GM23338 (cell line): ENCODE measurements at regions not wholly inside any gene's neighbourhood (a gene's known extent, or its start where the extent isn't known, plus 50 kb on each side); places are given as distances from the start of the nearest gene placed in this dataset.

Experiments used
- ATAC-seq: fragments of 200-7000 bp; cut with Tn5 transposase; 3 replicates; pipeline ENCODE4 v1.9.1; 2020
- DNase-seq: peaks from one replicate; pipeline ENCODE4 v3.0.0-alpha.2; 2015; ENCODE audit warnings: low spot score
- H2AFZ ChIP-seq: fragments of 200-600 bp; sonication (generic); 2 replicates; pipeline ENCODE4 v1.8.0; 2016; ENCODE audit warnings: antibody characterized with exemption, mild to moderate bottlenecking, moderate library complexity
- H3F3A ChIP-seq: fragments of 200-600 bp; sonication (generic); replicated peaks from 2 replicates; pipeline ENCODE4 v1.8.0; 2017; ENCODE audit warnings: antibody characterized with exemption, mixed run types, low read depth
- H3K27ac ChIP-seq: fragments of 200-600 bp; sonication (generic); 2 replicates; pipeline ENCODE4 v1.6.1; 2016; ENCODE audit warnings: low read depth
- H3K27me3 ChIP-seq: fragments of 200-600 bp; sonication (generic); 2 replicates; pipeline ENCODE4 v1.8.0; 2016; ENCODE audit warnings: mild to moderate bottlenecking, mixed run types, moderate library complexity; ENCODE audit not compliant: insufficient read depth
- H3K36me3 ChIP-seq: fragments of 200-600 bp; sonication (generic); 2 replicates; pipeline ENCODE4 v1.8.0; 2016; ENCODE audit warnings: mild to moderate bottlenecking; ENCODE audit not compliant: insufficient read depth
- H3K4me1 ChIP-seq: fragments of 200-600 bp; sonication (generic); 2 replicates; pipeline ENCODE4 v1.8.0; 2016; ENCODE audit warnings: mild to moderate bottlenecking, moderate library complexity; ENCODE audit not compliant: insufficient read depth
- H3K4me2 ChIP-seq: fragments of 200-600 bp; sonication (generic); 2 replicates; pipeline ENCODE4 v1.7.1; 2017; ENCODE audit warnings: mixed run types
- H3K4me3 ChIP-seq: fragments of 200-600 bp; sonication (generic); 2 replicates; pipeline ENCODE4 v1.6.1; 2016; ENCODE audit warnings: mixed run types
- H3K79me2 ChIP-seq: fragments of 200-600 bp; sonication (generic); replicated peaks from 2 replicates; pipeline ENCODE4 v1.8.0; 2017; ENCODE audit warnings: mild to moderate bottlenecking; ENCODE audit not compliant: insufficient read depth
- H3K9me2 ChIP-seq: fragments of 200-600 bp; sonication (generic); 2 replicates; pipeline ENCODE4 v1.8.0; 2017; ENCODE audit not compliant: insufficient read depth
- H4K20me1 ChIP-seq: fragments of 200-600 bp; sonication (generic); replicated peaks from 2 replicates; pipeline ENCODE4 v1.8.0; 2017; ENCODE audit warnings: mild to moderate bottlenecking; ENCODE audit not compliant: insufficient read depth
- H3K27ac Mint-ChIP-seq: 2 replicates; pipeline ENCODE4 v1.8.0; 2020; ENCODE audit warnings: inconsistent platforms, mild to moderate bottlenecking, moderate library complexity, mixed read lengths
- H3K27me3 Mint-ChIP-seq: 3 replicates; pipeline ENCODE4 v1.8.0; 2022; ENCODE audit warnings: low read depth, mild to moderate bottlenecking, moderate library complexity, mixed read lengths, inconsistent platforms; ENCODE audit not compliant: insufficient read depth, poor library complexity
- H3K36me3 Mint-ChIP-seq: 3 replicates; pipeline ENCODE4 v1.8.0; 2021; ENCODE audit warnings: low read depth, mild to moderate bottlenecking, inconsistent platforms, moderate library complexity, mixed read lengths
- H3K4me1 Mint-ChIP-seq: 3 replicates; pipeline ENCODE4 v1.8.0; 2020; ENCODE audit warnings: mild to moderate bottlenecking, inconsistent platforms, mixed read lengths
- H3K4me3 Mint-ChIP-seq: 3 replicates; pipeline ENCODE4 v1.8.0; 2021; ENCODE audit warnings: moderate library complexity, mild to moderate bottlenecking, inconsistent platforms, mixed read lengths
- H3K9me3 Mint-ChIP-seq: 3 replicates; pipeline ENCODE4 v1.8.0; 2020; ENCODE audit warnings: moderate library complexity, mild to moderate bottlenecking, inconsistent platforms, mixed read lengths
- CREB1 ChIP-seq: fragments of 250-450 bp; sonication (Bioruptor Pico); IDR thresholded peaks from 2 replicates; pipeline ENCODE4 v1.5.0; 2020; ENCODE audit warnings: low read depth, mild to moderate bottlenecking, moderate library complexity
- ETS1 ChIP-seq: IDR thresholded peaks from 2 replicates; pipeline ENCODE4 v1.6.1; 2016; ENCODE audit warnings: antibody characterized with exemption
- EZH2 ChIP-seq: fragments of 200-600 bp; sonication (generic); IDR thresholded peaks from one replicate; pipeline ENCODE4 v1.8.0; 2017; ENCODE audit warnings: antibody characterized with exemption, mild to moderate bottlenecking, low read depth; ENCODE audit not compliant: unreplicated experiment
- EZH2phosphoT487 ChIP-seq: fragments of 200-600 bp; sonication (generic); IDR thresholded peaks from one replicate; pipeline ENCODE4 v1.8.1; 2018; ENCODE audit warnings: antibody characterized with exemption; ENCODE audit not compliant: unreplicated experiment
- JUNB ChIP-seq: IDR thresholded peaks from one replicate; pipeline ENCODE4 v1.6.1; 2016; ENCODE audit warnings: antibody characterized with exemption; ENCODE audit not compliant: unreplicated experiment
- NANOG ChIP-seq: IDR thresholded peaks from 2 replicates; pipeline ENCODE4 v1.6.1; 2016; ENCODE audit warnings: antibody characterized with exemption, borderline replicate concordance
- POLR2AphosphoS5 ChIP-seq: IDR thresholded peaks from 2 replicates; pipeline ENCODE4 v1.6.1; 2016; ENCODE audit warnings: antibody characterized with exemption, low read depth
- REST ChIP-seq: IDR thresholded peaks from one replicate; pipeline ENCODE4 v1.6.1; 2018; ENCODE audit warnings: antibody characterized with exemption; ENCODE audit not compliant: unreplicated experiment
- STAT1 ChIP-seq: IDR thresholded peaks from one replicate; pipeline ENCODE4 v1.6.1; 2016; ENCODE audit warnings: antibody characterized with exemption; ENCODE audit not compliant: unreplicated experiment
- ZNF331 ChIP-seq: fragments of 250-450 bp; sonication (Bioruptor Pico); IDR thresholded peaks from 2 replicates; pipeline ENCODE4 v1.5.0; 2020; ENCODE audit warnings: low read depth, mild to moderate bottlenecking, moderate library complexity
- ZNF462 ChIP-seq: fragments of 250-450 bp; sonication (Bioruptor Pico); IDR thresholded peaks from 2 replicates; pipeline ENCODE4 v1.5.0; 2020; ENCODE audit warnings: mild to moderate bottlenecking, moderate library complexity

DNA sequence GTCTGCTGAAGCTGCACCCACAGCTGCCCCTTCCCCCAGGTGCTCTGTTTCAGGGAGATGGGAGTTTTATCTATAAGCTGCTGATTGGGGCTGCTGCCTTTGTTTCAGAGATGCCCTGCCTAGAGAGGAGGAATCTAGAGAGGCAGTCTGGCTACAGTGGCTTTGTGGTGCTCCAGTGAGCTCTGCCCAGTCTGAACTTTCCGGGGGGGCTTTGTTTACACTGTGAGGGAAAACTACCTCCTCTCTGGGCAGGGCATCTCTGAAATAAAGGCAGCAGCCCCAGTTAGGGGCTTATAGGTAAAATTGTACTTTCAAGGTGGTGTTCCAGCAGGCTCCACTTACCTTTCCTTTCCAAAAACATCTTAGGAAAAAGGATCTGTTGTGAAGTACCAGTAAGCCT is 242.2 kb downstream of the SPRY1 start (continued):
- TF ChIP-seq REST (no peak), STAT1 (no peak)

DNA sequence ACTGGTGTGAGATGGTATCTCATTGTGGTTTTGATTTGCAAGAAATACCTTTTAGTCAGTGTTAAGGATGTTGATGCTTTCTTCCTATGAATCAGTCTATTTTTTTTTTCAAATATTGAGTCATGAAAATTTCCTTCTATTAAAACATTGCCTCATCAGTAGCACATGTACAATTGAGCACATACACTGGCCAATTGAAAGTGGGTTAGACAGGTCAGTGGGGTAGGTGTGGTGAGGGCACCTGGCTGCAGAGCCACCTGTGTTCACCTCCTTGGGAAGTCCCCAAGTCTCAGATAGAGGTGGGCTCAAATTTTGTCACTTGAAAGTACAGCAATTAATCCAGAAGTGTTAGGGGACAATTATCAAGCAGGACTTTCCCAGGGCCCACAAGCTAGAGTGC is 243.7 kb downstream of the SPRY1 start:
- no peak for ATAC-seq
- Histone ChIP-seq H3K27me3 (no peaks in the 10 kb centered on the region), H3K79me2 (no peaks in the 10 kb centered on the region), H3K27ac (no peak overlapping the region), H3K4me2 (no peak overlapping the region), H3K4me1 (0 out of 2 replicates have a peak, but pooled peaks cover 7% of the 10 kb centered on the region), H2AFZ (no peak overlapping the region), H3K4me3 (no peak overlapping the region), H3F3A (no peaks in the 10 kb centered on the region), H3K36me3 (no peaks in the 10 kb centered on the region), H3K9me2 (no peaks in the 10 kb centered on the region), H4K20me1 (no peaks in the 10 kb centered on the region)
- peaks cover 10% of the 10 kb centered on the region for H3K4me1 Mint-ChIP-seq
- H3K27me3 Mint-ChIP-seq = peaks cover 2% of the 10 kb centered on the region
- H3K9me3 Mint-ChIP-seq = peaks cover 3% of the 10 kb centered on the region; the same call in 1 of the 3 replicates
- H3K4me3 Mint-ChIP-seq = no peak overlapping the region
- no peak overlapping the region for H3K27ac Mint-ChIP-seq
- no peaks in the 10 kb centered on the region for H3K36me3 Mint-ChIP-seq
- no peak for DNase-seq
- TF ChIP-seq ETS1 (no peak), ZNF331 (CRISPR knock-in tag) (no peak), POLR2AphosphoS5 (no peak), NANOG (no peak), EZH2phosphoT487 (no peak), CREB1 (CRISPR knock-in tag) (no peak), STAT1 (no peak), REST (no peak), JUNB (no peak), EZH2 (no peak), ZNF462 (no peak)
